ENCODE measurements at regions not wholly inside any gene's neighbourhood (a gene's known extent, or its start where the extent isn't known, plus 50 kb on each side); places are given as distances from the start of the nearest gene placed in this dataset.
A peak's percentile ranks its signal among the peaks of the same experiment; 100 is the strongest.

GRCh38 chr9:22363421-22363887, 83.2 kb upstream of the DMRTA1 start:
- H3K4me3 ChIP-seq = peak overlapping the region; percentile 24 to 34
- TF ChIP-seq CTCF (IDR thresholded peaks at IDR 0.05) (no peak), POLR2A (IDR thresholded peaks at IDR 0.05) (no peak)
- H3K27ac ChIP-seq = no peak overlapping the region
- 76 to 80% methylated on average over 1 to 25 of the region's 31 CpGs for WGBS, 2 donors
- DNase-seq = peak; percentile 18
- intact Hi-C loops (cut with DNase I; ENCODE audit: low total_unique reads) = no loop called here
- no peaks in the 10 kb centered on the region for H3K27me3 ChIP-seq
- no peaks in the 10 kb centered on the region for H3K36me3 ChIP-seq (ENCODE audit: low read depth, missing control alignments)
- no peaks in the 10 kb centered on the region for H3K9me3 ChIP-seq
- no peaks in the 10 kb centered on the region for H3K4me1 ChIP-seq

GRCh38 chr9:22373636-22374035, 73.0 kb upstream of the DMRTA1 start:
- H3K4me3 ChIP-seq = no peak overlapping the region
- no peaks in the 10 kb centered on the region for H3K4me1 ChIP-seq
- intact Hi-C loops (cut with DNase I; ENCODE audit: low total_unique reads) = no loop called here
- H3K36me3 ChIP-seq (ENCODE audit: low read depth, missing control alignments) = no peaks in the 10 kb centered on the region
- no peak for DNase-seq
- TF ChIP-seq CTCF (IDR thresholded peaks at IDR 0.05) (no peak), POLR2A (IDR thresholded peaks at IDR 0.05) (no peak)
- H3K27ac ChIP-seq = no peak overlapping the region
- 73 to 79% methylated on average over 2 of the region's 2 CpGs for WGBS, 2 donors
- H3K9me3 ChIP-seq = no peaks in the 10 kb centered on the region
- H3K27me3 ChIP-seq = no peaks in the 10 kb centered on the region

- intact Hi-C loops (cut with DNase I; ENCODE audit: low total_unique reads) = no loop called here
- no peak overlapping the region for H3K27ac ChIP-seq
- no peak for DNase-seq
- H3K27me3 ChIP-seq = no peaks in the 10 kb centered on the region
- TF ChIP-seq CTCF (IDR thresholded peaks at IDR 0.05) = no peak
- no peaks in the 10 kb centered on the region for H3K36me3 ChIP-seq (ENCODE audit: low read depth, missing control alignments)
- H3K9me3 ChIP-seq = no peaks in the 10 kb centered on the region
- H3K4me3 ChIP-seq = no peak overlapping the region
- H3K4me1 ChIP-seq = no peaks in the 10 kb centered on the region
- WGBS, 2 donors = 35 to 47% methylated on average over 2 of the region's 2 CpGs
Measured at GRCh38 chr9:22374051-22374450, 72.6 kb upstream of the DMRTA1 start.

GRCh38 chr9:22379272-22379671, 67.4 kb upstream of the DMRTA1 start:
- DNase-seq = no peak
- no peaks in the 10 kb centered on the region for H3K36me3 ChIP-seq (ENCODE audit: low read depth, missing control alignments)
- no peaks in the 10 kb centered on the region for H3K4me1 ChIP-seq
- H3K27ac ChIP-seq = no peak overlapping the region
- WGBS, 2 donors = 48 to 72% methylated on average over 5 of the region's 5 CpGs
- H3K27me3 ChIP-seq = no peaks in the 10 kb centered on the region
- no peak overlapping the region for H3K4me3 ChIP-seq
- intact Hi-C loops (cut with DNase I; ENCODE audit: low total_unique reads) = no loop called here
- TF ChIP-seq CTCF (IDR thresholded peaks at IDR 0.05) (no peak), POLR2A (IDR thresholded peaks at IDR 0.05) (no peak)
- no peaks in the 10 kb centered on the region for H3K9me3 ChIP-seq

GRCh38 chr9:22381170-22381569, 65.5 kb upstream of the DMRTA1 start:
- Histone ChIP-seq H3K36me3 (ENCODE audit: low read depth, missing control alignments) (no peaks in the 10 kb centered on the region), H3K9me3 (no peaks in the 10 kb centered on the region), H3K27ac (no peak overlapping the region), H3K27me3 (no peaks in the 10 kb centered on the region), H3K4me3 (no peak overlapping the region), H3K4me1 (no peaks in the 10 kb centered on the region)
- TF ChIP-seq POLR2A (IDR thresholded peaks at IDR 0.05) = no peak
- no peak for TF ChIP-seq CTCF (IDR thresholded peaks at IDR 0.05)
- WGBS, 2 donors = 47 to 48% methylated on average over 1 of the region's 1 CpG
- no peak for DNase-seq
- intact Hi-C loops (cut with DNase I; ENCODE audit: low total_unique reads) = no loop called here

All from testis (tissue), 2 donors.